Cardiac muscle cell (in vitro differentiated cells and primary cell): ENCODE measurements at regions not wholly inside any gene's neighbourhood (a gene's known extent, or its start where the extent isn't known, plus 50 kb on each side); places are given as distances from the start of the nearest gene placed in this dataset.
A peak's percentile ranks its signal among the peaks of the same experiment; 100 is the strongest.

Experiments
- DNase-seq, 2 donors: peaks; one replicate each; pipeline versions ENCODE4 v3.0.0 to v3.0.0-alpha.2; 2010 to 2017; ENCODE audit warnings: low read depth in 1 of 2, low spot score in 1 of 2
- H3K27ac ChIP-seq: fragments of 200-600 bp; sonication (generic); 2 replicates; pipeline ENCODE4 v1.5.1; 2016
- H3K27me3 ChIP-seq: fragments of 200-600 bp; sonication (generic); 2 replicates; pipeline ENCODE4 v1.6.0; 2016; ENCODE audit warnings: control low read depth
- H3K36me3 ChIP-seq: fragments of 200-600 bp; sonication (generic); 2 replicates; pipeline ENCODE4 v1.5.1; 2016; ENCODE audit warnings: control low read depth
- H3K4me1 ChIP-seq: fragments of 200-600 bp; sonication (generic); 2 replicates; pipeline ENCODE4 v1.8.1; 2017; ENCODE audit warnings: low read depth, mild to moderate bottlenecking, mixed run types
- H3K4me3 ChIP-seq: fragments of 200-600 bp; sonication (generic); 2 replicates; pipeline ENCODE4 v1.5.1; 2016; ENCODE audit warnings: mild to moderate bottlenecking
- H3K9me3 ChIP-seq: fragments of 200-600 bp; sonication (generic); 2 replicates; pipeline ENCODE4 v1.5.1; 2017; ENCODE audit warnings: low read depth, mild to moderate bottlenecking, control low read depth
- TF ChIP-seq, protein P1 (sequence below): IDR thresholded peaks from 2 replicates; pipeline ENCODE4 v1.5.1; 2012; ENCODE audit warnings: low read depth, mild to moderate bottlenecking, low read length

DNA sequence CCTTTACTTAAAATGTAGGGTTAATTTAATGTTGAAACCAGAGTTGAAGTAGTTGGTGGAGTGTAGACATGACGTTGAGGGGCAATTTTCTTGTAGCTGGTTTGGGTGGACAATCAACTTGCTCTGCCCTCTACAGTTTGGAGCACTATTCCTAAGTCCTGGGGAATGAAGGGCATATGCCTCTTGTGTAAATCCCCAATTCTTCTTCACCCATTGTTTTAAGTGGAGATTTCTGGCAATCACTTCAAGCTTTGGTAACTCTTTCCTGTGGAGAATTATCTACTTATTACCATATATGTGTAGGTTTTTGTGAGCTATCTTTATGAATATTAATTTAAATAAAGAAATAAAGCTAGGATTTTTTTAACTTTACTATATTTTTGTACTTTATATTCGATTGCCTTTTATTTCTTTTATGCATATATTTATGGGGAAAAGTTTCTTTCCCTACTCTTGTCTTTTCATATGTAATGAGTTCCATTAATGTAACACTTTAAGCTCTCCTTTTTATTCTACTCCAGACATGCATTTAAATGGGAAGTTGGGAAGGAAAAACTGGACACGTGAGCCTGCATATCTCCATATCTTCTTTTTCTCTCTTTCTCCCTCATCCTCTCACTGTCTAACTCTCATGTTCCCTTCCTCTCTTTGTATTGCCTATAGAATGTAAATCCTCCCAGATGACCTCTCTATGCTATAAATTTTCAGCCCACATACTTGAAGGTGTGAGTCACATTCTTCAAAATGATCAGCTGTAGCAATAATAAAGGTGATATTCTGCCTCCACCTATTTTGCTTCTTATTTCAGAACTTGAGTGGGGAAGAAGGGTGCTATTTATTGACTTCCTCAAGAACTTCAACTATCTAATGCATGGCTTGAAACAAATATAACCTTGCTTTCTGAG is 276.7 kb downstream of the PTPRC start:
- TF ChIP-seq, protein P1, sequence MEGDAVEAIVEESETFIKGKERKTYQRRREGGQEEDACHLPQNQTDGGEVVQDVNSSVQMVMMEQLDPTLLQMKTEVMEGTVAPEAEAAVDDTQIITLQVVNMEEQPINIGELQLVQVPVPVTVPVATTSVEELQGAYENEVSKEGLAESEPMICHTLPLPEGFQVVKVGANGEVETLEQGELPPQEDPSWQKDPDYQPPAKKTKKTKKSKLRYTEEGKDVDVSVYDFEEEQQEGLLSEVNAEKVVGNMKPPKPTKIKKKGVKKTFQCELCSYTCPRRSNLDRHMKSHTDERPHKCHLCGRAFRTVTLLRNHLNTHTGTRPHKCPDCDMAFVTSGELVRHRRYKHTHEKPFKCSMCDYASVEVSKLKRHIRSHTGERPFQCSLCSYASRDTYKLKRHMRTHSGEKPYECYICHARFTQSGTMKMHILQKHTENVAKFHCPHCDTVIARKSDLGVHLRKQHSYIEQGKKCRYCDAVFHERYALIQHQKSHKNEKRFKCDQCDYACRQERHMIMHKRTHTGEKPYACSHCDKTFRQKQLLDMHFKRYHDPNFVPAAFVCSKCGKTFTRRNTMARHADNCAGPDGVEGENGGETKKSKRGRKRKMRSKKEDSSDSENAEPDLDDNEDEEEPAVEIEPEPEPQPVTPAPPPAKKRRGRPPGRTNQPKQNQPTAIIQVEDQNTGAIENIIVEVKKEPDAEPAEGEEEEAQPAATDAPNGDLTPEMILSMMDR, result no peak

DNA sequence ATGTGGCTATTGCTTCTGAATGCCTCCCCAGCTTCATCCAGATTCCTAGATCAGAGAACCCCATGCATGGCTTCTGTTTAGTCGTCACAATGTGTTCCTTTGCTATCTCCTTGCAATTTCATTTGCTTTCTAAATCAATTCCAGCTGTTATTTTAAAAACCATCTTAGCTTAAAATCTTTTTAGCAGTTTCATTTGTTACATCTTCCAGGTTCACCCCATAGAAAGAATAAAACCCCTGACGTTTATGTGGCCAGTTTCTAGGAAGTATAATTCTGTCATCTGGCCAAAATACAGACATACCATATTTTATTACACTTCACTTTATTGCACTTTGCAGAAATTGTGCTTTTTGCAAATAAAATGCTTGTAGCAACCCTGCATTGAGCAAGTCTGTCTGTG is 278.4 kb downstream of the PTPRC start:
- DNase-seq, result no peak
- TF ChIP-seq, protein P1, result no peak
- H3K27ac ChIP-seq, result no peak overlapping the region
- no peaks in the 10 kb centered on the region for H3K4me1 ChIP-seq
- no peaks in the 10 kb centered on the region for H3K27me3 ChIP-seq
- no peaks in the 10 kb centered on the region for H3K9me3 ChIP-seq
- no peaks in the 10 kb centered on the region for H3K36me3 ChIP-seq
- H3K4me3 ChIP-seq, result no peak overlapping the region

More for the DNA sequence above, 276.7 kb downstream of the PTPRC start:
- H3K27ac ChIP-seq, result no peak overlapping the region
- H3K36me3 ChIP-seq, result no peaks in the 10 kb centered on the region
- DNase-seq, result no peak
- no peaks in the 10 kb centered on the region for H3K27me3 ChIP-seq
- H3K4me1 ChIP-seq, result no peaks in the 10 kb centered on the region
- H3K9me3 ChIP-seq, result no peaks in the 10 kb centered on the region
- H3K4me3 ChIP-seq, result no peak overlapping the region

DNA sequence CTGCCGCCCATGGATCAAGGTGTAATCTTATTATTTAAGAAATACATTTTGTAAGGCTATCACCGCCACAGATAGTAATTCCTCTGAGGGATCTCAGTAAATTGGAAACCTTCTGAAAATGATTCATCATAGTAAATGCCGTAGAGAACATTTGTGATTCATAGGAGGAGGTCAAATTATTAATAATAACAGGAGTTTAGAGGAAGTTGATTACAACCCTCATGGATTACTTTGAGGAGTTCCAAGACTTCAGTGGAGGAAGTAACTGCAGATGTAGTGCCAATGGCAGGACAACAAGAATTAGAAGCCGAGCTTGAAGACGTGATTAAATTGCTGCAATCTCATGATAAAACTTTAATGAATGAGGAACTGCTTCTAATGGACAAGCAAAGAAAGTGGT is 280.1 kb downstream of the PTPRC start:
- Histone ChIP-seq H3K4me3 (no peak overlapping the region), H3K36me3 (no peaks in the 10 kb centered on the region), H3K27me3 (no peaks in the 10 kb centered on the region), H3K27ac (no peak overlapping the region), H3K9me3 (no peaks in the 10 kb centered on the region), H3K4me1 (no peaks in the 10 kb centered on the region)
- TF ChIP-seq, protein P1, result no peak
- no peak for DNase-seq

DNA sequence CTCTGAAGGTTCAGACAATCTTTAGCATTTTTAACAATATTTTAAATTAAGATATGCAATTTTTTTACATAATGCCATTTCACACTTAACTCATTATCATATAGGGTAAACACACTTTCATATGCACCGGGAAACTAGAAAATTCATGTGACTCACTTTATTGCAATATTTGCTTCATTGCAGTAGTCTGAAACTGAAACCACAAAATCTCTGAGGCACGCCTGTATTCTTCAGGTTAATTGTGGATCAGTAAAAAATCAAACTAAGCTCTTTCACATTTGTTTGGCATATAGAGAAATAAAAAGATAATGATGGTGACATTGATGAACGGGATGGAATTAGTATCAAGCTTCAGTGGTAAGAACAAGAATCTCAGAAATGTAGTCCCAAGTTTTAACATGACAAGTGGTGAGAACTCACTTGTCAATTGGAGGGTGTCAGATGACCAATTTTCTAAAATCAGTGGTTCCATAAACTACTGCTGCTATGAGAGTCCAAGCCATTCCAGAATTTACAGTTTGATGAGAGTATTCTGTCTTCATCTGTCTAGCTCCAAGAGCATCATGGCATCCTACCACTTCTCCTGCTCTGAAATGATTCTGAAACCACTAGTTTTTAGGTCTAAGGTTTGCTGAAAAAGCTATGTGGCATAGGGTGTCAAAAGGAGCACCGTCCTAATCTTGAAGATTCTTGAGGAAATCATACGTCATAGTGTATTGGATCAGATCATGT is 281.0 kb downstream of the PTPRC start:
- Histone ChIP-seq H3K9me3 (no peaks in the 10 kb centered on the region), H3K36me3 (no peaks in the 10 kb centered on the region), H3K27ac (no peak overlapping the region), H3K27me3 (no peaks in the 10 kb centered on the region), H3K4me3 (no peak overlapping the region), H3K4me1 (no peaks in the 10 kb centered on the region)
- TF ChIP-seq, protein P1, result no peak
- DNase-seq, result peak in 1 of 2 donors; percentile 45

DNA sequence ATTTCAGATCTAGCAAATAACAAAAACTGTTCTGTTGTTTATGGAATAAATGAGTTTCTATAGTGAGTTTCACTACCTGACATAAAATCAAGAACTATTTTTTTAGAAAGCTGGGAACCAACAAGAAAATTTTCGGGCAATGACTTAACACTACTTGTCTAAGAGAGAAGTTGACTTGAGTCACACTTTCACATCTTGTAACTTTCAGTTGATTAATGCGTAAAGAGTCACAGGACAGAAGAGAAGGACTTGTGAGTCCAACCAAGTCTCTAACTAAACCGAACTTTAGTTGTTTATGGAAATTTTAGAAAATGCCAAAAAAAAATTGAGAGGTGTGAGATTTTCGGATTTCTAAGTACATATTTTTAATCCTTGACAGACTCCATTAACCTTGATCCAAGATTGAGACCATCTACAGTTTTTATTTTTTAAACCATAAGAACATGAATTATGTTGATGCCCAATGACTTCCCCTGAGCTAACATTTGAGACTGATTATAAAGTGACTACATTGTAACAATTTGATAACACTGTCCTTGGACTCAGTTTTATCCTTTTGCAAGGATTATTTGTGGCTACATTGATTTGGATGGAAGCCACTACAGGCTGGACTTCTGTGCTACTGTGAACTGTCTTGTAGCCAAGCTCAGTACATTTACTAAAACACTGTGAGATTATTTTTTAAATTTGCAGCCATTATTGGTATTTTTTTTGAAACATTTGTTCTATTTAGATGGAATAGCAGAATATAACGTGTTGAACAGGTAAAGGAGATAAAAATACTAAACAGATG is 284.0 kb downstream of the PTPRC start:
- Histone ChIP-seq H3K36me3 (no peaks in the 10 kb centered on the region), H3K4me1 (no peaks in the 10 kb centered on the region), H3K27ac (no peak overlapping the region), H3K9me3 (no peaks in the 10 kb centered on the region), H3K4me3 (no peak overlapping the region), H3K27me3 (no peaks in the 10 kb centered on the region)
- TF ChIP-seq, protein P1, result no peak
- DNase-seq, result no peak
